SU-DHL-6 (cell line): ENCODE measurements at regions not wholly inside any gene's neighbourhood (a gene's known extent, or its start where the extent isn't known, plus 50 kb on each side); places are given as distances from the start of the nearest gene placed in this dataset.
"Not testable (repeated sequence)": the region's sequence is repeated elsewhere in the genome, so short reads cannot be mapped to it uniquely, and the experiment has no call there.

Experiments
- H2AFZ ChIP-seq: fragments of 200-600 bp; sonication (generic); 2 replicates; pipeline ENCODE4 v1.6.1; 2014; ENCODE audit warnings: low read depth, mild to moderate bottlenecking, moderate library complexity, mixed read lengths, antibody characterized with exemption, low read length; ENCODE audit not compliant: severe bottlenecking
- H3F3A ChIP-seq: fragments of 200-600 bp; shearing (Covaris generic); 2 replicates; pipeline ENCODE4 v1.6.0; 2016; ENCODE audit warnings: antibody characterized with exemption, mild to moderate bottlenecking; ENCODE audit not compliant: insufficient read depth
- H3K27ac ChIP-seq: fragments of 200-600 bp; sonication (generic); 2 replicates; pipeline ENCODE4 v1.5.1; 2016; ENCODE audit warnings: low read depth, mild to moderate bottlenecking, low read length, moderate library complexity, mixed read lengths
- H3K27me3 ChIP-seq: fragments of 200-600 bp; sonication (generic), shearing (Covaris generic); 2 replicates; pipeline ENCODE4 v1.6.0; 2014; ENCODE audit warnings: mild to moderate bottlenecking, low read length
- H3K36me3 ChIP-seq: fragments of 200-600 bp; sonication (generic); 2 replicates; pipeline ENCODE4 v1.6.1; 2014; ENCODE audit warnings: mild to moderate bottlenecking, low read length, mixed read lengths
- H3K4me2 ChIP-seq: fragments of 300-600, 200-600 bp; shearing (Covaris generic), sonication (generic); 2 replicates; pipeline ENCODE4 v1.6.0; 2014; ENCODE audit warnings: low read length, low read depth, mild to moderate bottlenecking; ENCODE audit not compliant: poor library complexity, severe bottlenecking
- H3K4me3 ChIP-seq: fragments of 200-600 bp; sonication (generic); 2 replicates; pipeline ENCODE4 v1.5.1; 2014; ENCODE audit warnings: antibody characterized with exemption, low read length, mild to moderate bottlenecking, mixed read lengths; ENCODE audit not compliant: insufficient read depth, poor library complexity, severe bottlenecking
- H3K79me2 ChIP-seq: fragments of 200-600 bp; sonication (generic); 2 replicates; pipeline ENCODE4 v1.6.1; 2014; ENCODE audit warnings: mild to moderate bottlenecking, low read length, moderate library complexity; ENCODE audit not compliant: insufficient read depth
- H3K9ac ChIP-seq: fragments of 200-600 bp; sonication (generic); 2 replicates; pipeline ENCODE4 v1.7.0; 2014; ENCODE audit warnings: mild to moderate bottlenecking, low read length
- H3K9me2 ChIP-seq: fragments of 200-600 bp; sonication (generic); replicated peaks from 2 replicates; pipeline ENCODE4 v1.6.1; 2014; ENCODE audit warnings: low read length; ENCODE audit not compliant: insufficient read depth
- H3K9me3 ChIP-seq: fragments of 200-600 bp; sonication (generic); 2 replicates; pipeline ENCODE4 v1.6.1; 2014; ENCODE audit warnings: low read length, mixed read lengths; ENCODE audit not compliant: insufficient read depth
- H4K20me1 ChIP-seq: fragments of 200-600 bp; sonication (generic); 2 replicates; pipeline ENCODE4 v1.6.1; 2014; ENCODE audit warnings: low read depth, mild to moderate bottlenecking, antibody characterized with exemption, low read length, moderate library complexity, mixed read lengths
- EZH2phosphoT487 ChIP-seq: fragments of 200-600 bp; sonication (generic), shearing (Covaris generic); conservative IDR thresholded peaks from 2 replicates; pipeline ENCODE4 v1.6.1; 2018; ENCODE audit warnings: mild to moderate bottlenecking, antibody characterized with exemption, low read length, moderate library complexity, mixed read lengths
- TF ChIP-seq, protein P1 (sequence below): fragments of 200-600 bp; sonication (generic); IDR thresholded peaks from one replicate; pipeline ENCODE4 v1.5.1; 2017; ENCODE audit warnings: antibody characterized with exemption, mild to moderate bottlenecking, low read length, moderate library complexity; ENCODE audit not compliant: insufficient read depth, poor library complexity, severe bottlenecking

GRCh38 chr6:120468486-120468885 lies 865.8 kb downstream of the TBC1D32 start:
- H3K27ac ChIP-seq = no peak overlapping the region
- H3K9me2 ChIP-seq = no peaks in the 10 kb centered on the region
- no peaks in the 10 kb centered on the region for H3F3A ChIP-seq
- TF ChIP-seq, protein P1, sequence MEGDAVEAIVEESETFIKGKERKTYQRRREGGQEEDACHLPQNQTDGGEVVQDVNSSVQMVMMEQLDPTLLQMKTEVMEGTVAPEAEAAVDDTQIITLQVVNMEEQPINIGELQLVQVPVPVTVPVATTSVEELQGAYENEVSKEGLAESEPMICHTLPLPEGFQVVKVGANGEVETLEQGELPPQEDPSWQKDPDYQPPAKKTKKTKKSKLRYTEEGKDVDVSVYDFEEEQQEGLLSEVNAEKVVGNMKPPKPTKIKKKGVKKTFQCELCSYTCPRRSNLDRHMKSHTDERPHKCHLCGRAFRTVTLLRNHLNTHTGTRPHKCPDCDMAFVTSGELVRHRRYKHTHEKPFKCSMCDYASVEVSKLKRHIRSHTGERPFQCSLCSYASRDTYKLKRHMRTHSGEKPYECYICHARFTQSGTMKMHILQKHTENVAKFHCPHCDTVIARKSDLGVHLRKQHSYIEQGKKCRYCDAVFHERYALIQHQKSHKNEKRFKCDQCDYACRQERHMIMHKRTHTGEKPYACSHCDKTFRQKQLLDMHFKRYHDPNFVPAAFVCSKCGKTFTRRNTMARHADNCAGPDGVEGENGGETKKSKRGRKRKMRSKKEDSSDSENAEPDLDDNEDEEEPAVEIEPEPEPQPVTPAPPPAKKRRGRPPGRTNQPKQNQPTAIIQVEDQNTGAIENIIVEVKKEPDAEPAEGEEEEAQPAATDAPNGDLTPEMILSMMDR = no peak
- TF ChIP-seq EZH2phosphoT487 = no peak
- no peaks in the 10 kb centered on the region for H4K20me1 ChIP-seq
- H3K36me3 ChIP-seq = no peaks in the 10 kb centered on the region
- H3K79me2 ChIP-seq = no peaks in the 10 kb centered on the region
- no peak overlapping the region for H3K9ac ChIP-seq
- H3K27me3 ChIP-seq = no peaks in the 10 kb centered on the region
- H3K9me3 ChIP-seq = no peaks in the 10 kb centered on the region
- H3K4me3 ChIP-seq = no peak overlapping the region
- H3K4me2 ChIP-seq = no peak overlapping the region
- no peak overlapping the region for H2AFZ ChIP-seq

DNA sequence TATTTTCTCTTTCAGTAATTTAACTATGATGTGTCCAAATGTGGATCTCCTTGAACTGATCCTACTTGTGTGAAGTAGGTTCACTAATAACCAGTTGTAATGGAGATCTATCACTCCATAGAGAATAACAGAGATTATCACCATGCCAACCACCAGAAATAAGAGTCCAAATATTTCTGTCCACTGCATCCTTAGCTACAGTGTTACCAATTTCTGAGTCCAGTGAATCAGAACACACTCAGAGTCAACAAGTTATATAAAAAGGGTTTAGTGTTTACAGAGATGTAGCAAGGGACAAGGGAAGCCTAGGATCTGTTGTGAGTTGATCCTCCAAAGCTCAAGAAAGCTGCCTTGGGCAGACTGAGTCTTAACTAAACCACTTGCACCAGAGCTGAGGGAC lies 882.8 kb downstream of the TBC1D32 start:
- no peak for TF ChIP-seq EZH2phosphoT487
- TF ChIP-seq, protein P1 = no peak
- H3F3A ChIP-seq = no peaks in the 10 kb centered on the region
- H3K9me3 ChIP-seq = no peaks in the 10 kb centered on the region
- no peaks in the 10 kb centered on the region for H3K9me2 ChIP-seq
- H3K36me3 ChIP-seq = no peaks in the 10 kb centered on the region
- no peaks in the 10 kb centered on the region for H3K27me3 ChIP-seq
- H3K4me2 ChIP-seq = no peak overlapping the region
- no peak overlapping the region for H3K27ac ChIP-seq
- H3K9ac ChIP-seq = no peak overlapping the region
- H3K79me2 ChIP-seq = no peaks in the 10 kb centered on the region
- H3K4me3 ChIP-seq = no peak overlapping the region
- no peak overlapping the region for H2AFZ ChIP-seq
- no peaks in the 10 kb centered on the region for H4K20me1 ChIP-seq

DNA sequence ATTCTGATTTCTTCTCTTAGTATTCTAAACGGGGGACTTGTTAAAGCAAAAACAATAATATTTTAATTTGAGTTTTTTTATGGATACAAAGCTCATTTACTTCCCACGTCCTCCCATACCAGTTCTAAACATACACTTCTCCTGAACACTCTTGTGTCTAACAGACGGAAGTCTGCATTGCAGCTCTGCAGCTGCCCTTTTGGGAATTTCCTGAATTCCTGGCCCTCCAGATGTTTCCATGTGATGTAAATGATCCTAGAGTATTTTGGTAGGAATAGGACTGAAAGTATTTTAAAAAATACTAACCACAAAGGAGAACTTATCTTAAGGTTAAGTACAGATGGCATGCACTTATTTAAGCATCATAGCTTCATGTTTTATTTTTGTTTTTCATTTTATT lies 886.7 kb downstream of the TBC1D32 start:
- H3K27ac ChIP-seq = no peak overlapping the region
- H3K79me2 ChIP-seq = no peaks in the 10 kb centered on the region
- no peaks in the 10 kb centered on the region for H3K27me3 ChIP-seq
- H3F3A ChIP-seq = no peaks in the 10 kb centered on the region
- no peaks in the 10 kb centered on the region for H3K9me2 ChIP-seq
- H2AFZ ChIP-seq = no peak overlapping the region
- no peak overlapping the region for H3K4me3 ChIP-seq
- no peaks in the 10 kb centered on the region for H3K36me3 ChIP-seq
- no peaks in the 10 kb centered on the region for H3K9me3 ChIP-seq
- TF ChIP-seq EZH2phosphoT487 = no peak
- TF ChIP-seq, protein P1 = no peak
- H3K9ac ChIP-seq = no peak overlapping the region
- H3K4me2 ChIP-seq = no peak overlapping the region
- H4K20me1 ChIP-seq = no peaks in the 10 kb centered on the region

- H3K9me3 ChIP-seq, H3K79me2 ChIP-seq, H3K9me2 ChIP-seq, H2AFZ ChIP-seq, H3K9ac ChIP-seq, H4K20me1 ChIP-seq, H3K4me3 ChIP-seq, H3K27ac ChIP-seq, H3K36me3 ChIP-seq, H3F3A ChIP-seq, H3K4me2 ChIP-seq, H3K27me3 ChIP-seq: not testable (repeated sequence)
Observed at GRCh38 chr6:120432840-120433239, 901.4 kb downstream of the TBC1D32 start.
